Suprapubic skin (tissue), 4 donors: ENCODE measurements at regions not wholly inside any gene's neighbourhood (a gene's known extent, or its start where the extent isn't known, plus 50 kb on each side); places are given as distances from the start of the nearest gene placed in this dataset.

ENCODE experiments used
- EP300 ChIP-seq: sonication (generic); formaldehyde crosslinking; IDR thresholded peaks from one replicate; pipeline ENCODE4 v1.6.1; 2017; ENCODE audit warnings: antibody characterized with exemption
- POLR2A ChIP-seq, 2 donors: fragments of 450-650 bp; IDR thresholded peaks; one replicate each; pipeline ENCODE4 v1.6.1; 2017; ENCODE audit warnings: antibody characterized with exemption in 2 of 2, mild to moderate bottlenecking in 2 of 2, moderate library complexity in 2 of 2
- POLR2AphosphoS5 ChIP-seq, 3 donors: sonication (generic); formaldehyde crosslinking; IDR thresholded peaks; one replicate each; pipeline ENCODE4 v1.6.1; 2017; ENCODE audit warnings: antibody characterized with exemption in 3 of 3
- TF ChIP-seq, protein P1 (sequence below), 2 donors: fragments of 200-600 bp in 1 of 2; fragments of 450-650 bp in 1 of 2; sonication (generic) in 1 of 2; IDR thresholded peaks; one replicate each; pipeline ENCODE4 v1.5.1; 2016 to 2019; ENCODE audit warnings: antibody characterized with exemption in 2 of 2, mild to moderate bottlenecking in 1 of 2, moderate library complexity in 1 of 2

DNA sequence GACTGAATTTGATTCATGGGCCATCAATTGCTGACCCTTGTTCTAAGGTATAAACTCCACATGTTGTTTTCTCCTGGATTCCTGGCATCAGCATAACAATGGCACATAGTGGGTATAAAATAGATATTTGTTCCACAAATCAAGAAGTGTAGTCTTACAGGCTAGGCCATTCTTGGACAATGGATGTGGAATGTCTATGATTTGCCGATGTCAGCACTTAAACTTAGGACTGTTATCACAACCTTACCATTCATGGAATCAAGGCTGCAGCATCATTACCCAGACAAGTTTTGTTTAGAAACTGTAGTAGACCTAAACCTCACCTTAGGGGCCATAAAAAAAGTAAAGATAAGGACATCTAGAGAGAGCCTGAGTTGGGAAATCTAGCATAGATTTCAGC, 680.0 kb downstream of the BRINP1 start:
- TF ChIP-seq POLR2A (IDR thresholded peaks at IDR 0.05) (no peak), POLR2AphosphoS5 (IDR thresholded peaks at IDR 0.05) (no peak), EP300 (no peak)
- TF ChIP-seq, protein P1, sequence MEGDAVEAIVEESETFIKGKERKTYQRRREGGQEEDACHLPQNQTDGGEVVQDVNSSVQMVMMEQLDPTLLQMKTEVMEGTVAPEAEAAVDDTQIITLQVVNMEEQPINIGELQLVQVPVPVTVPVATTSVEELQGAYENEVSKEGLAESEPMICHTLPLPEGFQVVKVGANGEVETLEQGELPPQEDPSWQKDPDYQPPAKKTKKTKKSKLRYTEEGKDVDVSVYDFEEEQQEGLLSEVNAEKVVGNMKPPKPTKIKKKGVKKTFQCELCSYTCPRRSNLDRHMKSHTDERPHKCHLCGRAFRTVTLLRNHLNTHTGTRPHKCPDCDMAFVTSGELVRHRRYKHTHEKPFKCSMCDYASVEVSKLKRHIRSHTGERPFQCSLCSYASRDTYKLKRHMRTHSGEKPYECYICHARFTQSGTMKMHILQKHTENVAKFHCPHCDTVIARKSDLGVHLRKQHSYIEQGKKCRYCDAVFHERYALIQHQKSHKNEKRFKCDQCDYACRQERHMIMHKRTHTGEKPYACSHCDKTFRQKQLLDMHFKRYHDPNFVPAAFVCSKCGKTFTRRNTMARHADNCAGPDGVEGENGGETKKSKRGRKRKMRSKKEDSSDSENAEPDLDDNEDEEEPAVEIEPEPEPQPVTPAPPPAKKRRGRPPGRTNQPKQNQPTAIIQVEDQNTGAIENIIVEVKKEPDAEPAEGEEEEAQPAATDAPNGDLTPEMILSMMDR (IDR thresholded peaks at IDR 0.05): no peak
